ENCODE measurements at regions not wholly inside any gene's neighbourhood (a gene's known extent, or its start where the extent isn't known, plus 50 kb on each side); places are given as distances from the start of the nearest gene placed in this dataset.

DNA sequence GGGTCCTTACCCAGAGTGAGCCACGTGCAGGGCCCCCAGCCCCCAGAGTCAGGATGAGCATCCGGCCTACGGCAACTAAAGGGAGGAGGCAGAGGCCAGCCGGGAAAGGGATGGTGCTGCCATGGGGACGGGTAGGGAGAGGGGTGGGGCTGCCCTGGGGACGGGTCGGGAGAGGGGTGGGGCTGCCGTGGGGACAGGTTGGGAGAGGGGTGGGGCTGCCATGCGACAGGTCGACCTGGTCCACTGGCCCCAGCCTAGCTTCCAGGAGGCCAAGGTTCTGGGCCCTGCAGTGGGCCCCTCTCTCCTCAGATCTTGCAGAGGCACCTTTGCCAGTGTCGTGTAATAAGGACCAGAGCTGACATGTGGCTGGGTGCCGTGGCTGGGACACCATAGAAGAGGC lies 187.7 kb downstream of the BRD1 start:
- CTCF ChIA-PET: no interaction called here
- Mint-ChIP-seq H3K27ac (no peak overlapping the region), H3K27me3 (ENCODE audit: low read depth) (no peaks in the 10 kb centered on the region), H3K4me3 (no peak overlapping the region), H3K4me1 (ENCODE audit: low read depth) (peaks cover 1% of the 10 kb centered on the region), H3K36me3 (ENCODE audit: low read depth) (no peaks in the 10 kb centered on the region), H3K9me3 (no peaks in the 10 kb centered on the region)
- no peak for DNase-seq
- intact Hi-C loops (cut with micrococcal nuclease): no loop called here

DNA sequence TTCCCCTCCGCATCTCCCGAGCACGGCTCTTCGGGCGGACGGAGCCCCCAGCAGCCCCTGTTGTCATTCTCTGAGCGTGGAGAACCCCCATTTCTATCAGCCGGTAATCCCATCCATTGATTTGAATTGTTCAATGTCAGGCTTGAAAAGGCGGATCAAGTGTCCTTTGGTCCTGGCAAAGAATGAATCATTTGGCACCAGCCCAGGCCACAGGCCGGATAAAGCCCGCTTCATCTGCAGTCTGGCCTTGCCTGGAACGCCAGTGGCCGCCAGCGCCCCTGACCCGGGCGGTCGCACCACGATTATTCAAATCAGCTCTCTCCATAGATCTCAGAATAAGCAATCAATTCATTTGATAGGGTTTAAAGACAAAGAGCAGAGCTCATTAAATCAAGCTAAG lies 188.9 kb downstream of the BRD1 start:
- Mint-ChIP-seq H3K36me3 (ENCODE audit: low read depth) (no peaks in the 10 kb centered on the region), H3K4me1 (ENCODE audit: low read depth) (peaks cover 1% of the 10 kb centered on the region), H3K27ac (no peak overlapping the region), H3K4me3 (no peak overlapping the region), H3K9me3 (no peaks in the 10 kb centered on the region), H3K27me3 (ENCODE audit: low read depth) (no peaks in the 10 kb centered on the region)
- DNase-seq: no peak
- intact Hi-C loops (cut with micrococcal nuclease): no loop called here
- CTCF ChIA-PET: interaction anchor here (0.6 kb wide), 1 partner anchor 84 kb away, joined by 3 read pairs; no protein-coding TSS in a partner anchor

DNA sequence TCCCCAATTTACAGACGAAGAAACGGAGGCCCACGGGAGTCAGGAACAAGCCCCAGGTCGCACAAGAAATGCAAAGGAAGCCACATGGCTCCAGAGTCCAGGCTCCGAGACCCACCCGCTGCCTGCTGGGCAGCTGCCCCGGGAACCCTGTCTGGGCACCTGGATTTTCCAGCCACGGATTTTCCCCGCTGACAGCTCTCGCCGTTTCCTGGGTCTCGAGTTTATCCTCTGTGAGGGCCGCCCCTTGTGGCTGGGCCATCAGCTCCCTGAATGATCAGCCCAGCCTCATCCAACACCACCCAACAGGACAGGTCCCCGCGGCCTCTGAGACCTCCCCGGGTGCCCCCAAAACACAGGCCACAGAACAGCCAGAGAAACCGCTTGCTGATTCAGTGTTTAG lies 189.7 kb downstream of the BRD1 start:
- no peak overlapping the region for H3K27ac Mint-ChIP-seq
- no peaks in the 10 kb centered on the region for H3K9me3 Mint-ChIP-seq
- H3K36me3 Mint-ChIP-seq (ENCODE audit: low read depth): no peaks in the 10 kb centered on the region
- H3K27me3 Mint-ChIP-seq (ENCODE audit: low read depth): no peaks in the 10 kb centered on the region
- no peak overlapping the region for H3K4me3 Mint-ChIP-seq
- intact Hi-C loops (cut with micrococcal nuclease): no loop called here
- CTCF ChIA-PET: no interaction called here
- peaks cover 1% of the 10 kb centered on the region for H3K4me1 Mint-ChIP-seq (ENCODE audit: low read depth)
- no peak for DNase-seq

DNA sequence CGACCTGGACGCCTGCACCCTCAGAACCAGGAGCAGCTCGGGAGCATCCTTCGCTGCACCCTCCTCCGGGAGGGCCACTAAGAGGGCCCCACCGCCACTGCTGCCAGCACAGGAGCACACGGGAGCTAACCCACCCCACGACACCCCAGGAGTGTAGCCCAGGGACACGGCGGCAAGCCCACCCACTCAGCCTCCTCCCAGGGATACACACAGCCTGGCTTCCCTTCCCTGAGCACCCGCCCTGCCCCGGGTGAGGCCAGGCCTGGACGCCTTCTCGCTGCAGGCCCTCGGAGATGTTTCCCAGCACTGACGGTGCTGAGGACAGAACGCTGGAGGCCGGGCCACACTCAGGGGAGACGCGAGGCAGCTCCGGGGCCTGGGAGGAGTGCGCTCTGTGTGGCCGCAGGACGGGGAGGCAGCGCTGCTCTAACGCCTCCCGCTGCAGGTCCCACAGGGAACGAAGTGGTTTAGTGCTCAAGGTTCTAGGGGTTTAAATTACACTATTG lies 190.4 kb downstream of the BRD1 start:
- CTCF ChIA-PET: no interaction called here
- DNase-seq: no peak
- Mint-ChIP-seq H3K4me1 (ENCODE audit: low read depth) (peaks cover 1% of the 10 kb centered on the region), H3K27ac (no peak overlapping the region), H3K4me3 (no peak overlapping the region), H3K36me3 (ENCODE audit: low read depth) (no peaks in the 10 kb centered on the region), H3K9me3 (no peaks in the 10 kb centered on the region), H3K27me3 (ENCODE audit: low read depth) (no peaks in the 10 kb centered on the region)
- intact Hi-C loops (cut with micrococcal nuclease): no loop called here

DNA sequence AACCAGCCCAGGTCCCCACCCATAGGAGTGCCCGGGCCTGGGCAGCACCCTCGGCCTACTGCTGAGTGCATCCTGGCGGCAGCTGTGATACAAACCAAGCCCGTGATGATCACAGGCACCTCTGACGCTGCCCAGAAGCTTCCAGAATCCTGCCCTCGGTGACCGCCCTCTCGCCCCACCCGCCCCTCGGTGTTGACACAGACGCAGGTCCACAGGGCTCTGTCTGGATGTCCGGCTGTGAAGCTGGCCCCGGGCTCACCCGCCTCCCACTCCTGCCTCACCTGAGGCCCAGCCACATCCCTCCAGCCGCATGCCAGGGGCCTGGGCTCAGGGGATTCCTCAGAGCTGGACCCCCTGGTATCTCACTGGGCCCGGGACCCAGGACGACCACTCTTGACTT lies 191.0 kb downstream of the BRD1 start:
- H3K27me3 Mint-ChIP-seq (ENCODE audit: low read depth): no peaks in the 10 kb centered on the region
- CTCF ChIA-PET: no interaction called here
- H3K4me1 Mint-ChIP-seq (ENCODE audit: low read depth): peaks cover 1% of the 10 kb centered on the region
- no peaks in the 10 kb centered on the region for H3K36me3 Mint-ChIP-seq (ENCODE audit: low read depth)
- H3K9me3 Mint-ChIP-seq: no peaks in the 10 kb centered on the region
- H3K4me3 Mint-ChIP-seq: no peak overlapping the region
- no peak overlapping the region for H3K27ac Mint-ChIP-seq
- intact Hi-C loops (cut with micrococcal nuclease): no loop called here
- no peak for DNase-seq

DNA sequence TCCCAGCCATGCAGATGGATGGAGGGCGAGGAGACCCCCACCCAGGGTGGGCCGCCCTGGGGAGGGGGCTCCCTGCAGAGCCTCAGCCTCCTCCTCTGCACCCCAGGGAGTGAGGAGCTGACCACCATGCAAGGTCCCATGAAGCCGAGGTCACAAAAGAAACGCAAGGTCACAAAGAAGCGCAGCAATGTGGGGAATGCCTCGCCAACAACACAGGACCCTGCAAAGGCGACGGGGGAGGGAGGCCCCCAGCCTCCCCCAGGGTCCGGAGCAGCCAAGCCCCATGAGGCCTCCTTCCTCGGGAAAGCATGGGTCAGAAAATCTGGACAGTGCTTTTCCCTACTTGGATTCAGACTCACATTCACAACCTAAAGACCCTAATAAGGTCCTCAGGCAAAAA lies 191.5 kb downstream of the BRD1 start:
- peaks cover 1% of the 10 kb centered on the region for H3K4me1 Mint-ChIP-seq (ENCODE audit: low read depth)
- no peaks in the 10 kb centered on the region for H3K9me3 Mint-ChIP-seq
- CTCF ChIA-PET: no interaction called here
- no peaks in the 10 kb centered on the region for H3K36me3 Mint-ChIP-seq (ENCODE audit: low read depth)
- no peak overlapping the region for H3K27ac Mint-ChIP-seq
- H3K4me3 Mint-ChIP-seq: no peak overlapping the region
- intact Hi-C loops (cut with micrococcal nuclease): no loop called here
- no peaks in the 10 kb centered on the region for H3K27me3 Mint-ChIP-seq (ENCODE audit: low read depth)
- DNase-seq: no peak

DNA sequence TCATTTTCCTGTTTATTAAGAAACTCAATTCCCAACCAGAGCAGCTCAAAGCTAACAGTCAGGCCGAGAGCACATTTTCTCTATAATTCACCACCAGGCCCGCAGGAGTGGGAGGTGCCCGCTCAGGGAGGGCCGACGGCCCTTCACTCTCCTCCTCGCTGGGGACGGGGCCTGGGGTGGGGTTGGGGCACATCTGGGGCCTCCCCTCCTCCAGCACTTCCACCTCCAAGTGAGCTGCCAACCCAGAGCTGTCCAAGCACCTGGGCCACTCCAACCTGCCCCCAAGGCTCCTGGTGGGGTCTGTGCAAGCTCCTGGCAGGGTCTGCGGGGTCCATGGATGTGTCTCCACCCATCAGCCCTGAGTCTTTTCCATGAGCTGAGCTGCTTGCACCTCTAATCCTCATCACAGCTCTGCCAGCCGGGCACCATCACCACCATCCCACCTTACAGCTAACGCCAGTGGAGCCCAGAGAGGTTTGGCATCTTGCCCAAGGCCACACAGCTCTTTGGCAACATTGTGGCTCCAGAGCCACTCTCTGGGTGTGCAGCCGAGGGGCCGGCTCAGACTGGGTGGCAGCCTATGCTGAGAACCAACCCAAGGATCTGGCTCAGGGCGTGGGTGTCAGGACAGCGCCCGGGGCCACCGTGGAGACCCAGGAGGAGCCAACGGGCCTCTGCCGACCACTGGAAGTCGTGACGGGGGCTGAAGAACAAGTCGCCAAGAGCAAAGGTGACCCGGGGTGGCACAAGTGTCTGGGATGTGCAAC lies 193.5 kb downstream of the BRD1 start:
- Mint-ChIP-seq H3K4me1 (ENCODE audit: low read depth) (peaks cover 4% of the 10 kb centered on the region), H3K27ac (no peak overlapping the region), H3K4me3 (no peak overlapping the region), H3K9me3 (no peaks in the 10 kb centered on the region), H3K27me3 (ENCODE audit: low read depth) (no peaks in the 10 kb centered on the region), H3K36me3 (ENCODE audit: low read depth) (no peaks in the 10 kb centered on the region)
- CTCF ChIA-PET: no interaction called here
- intact Hi-C loops (cut with micrococcal nuclease): loop anchor here (5.0 kb wide), 1 partner anchor 587 kb away; no protein-coding TSS in a partner anchor
- DNase-seq: no peak

DNA sequence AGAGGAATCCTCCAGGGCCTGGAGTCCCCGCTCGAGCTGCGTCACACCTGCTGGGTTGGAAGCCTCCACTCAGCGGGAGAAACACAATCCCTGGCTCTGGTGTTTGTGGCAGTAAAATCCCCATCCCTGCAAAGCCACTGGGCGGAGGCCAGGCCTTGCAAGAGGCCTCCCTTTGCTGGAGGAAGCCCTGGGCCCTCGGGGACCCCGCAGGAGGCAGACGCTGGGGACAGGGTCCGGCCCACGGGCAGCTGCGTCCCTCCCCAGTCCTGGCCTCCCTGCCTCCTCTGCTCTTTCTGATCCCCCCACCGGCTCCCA lies 194.7 kb downstream of the BRD1 start:
- CTCF ChIA-PET: interaction anchor here (0.7 kb wide), 1 partner anchor 688 kb away, joined by 3 read pairs; no protein-coding TSS in a partner anchor
- Mint-ChIP-seq H3K27ac (no peak overlapping the region), H3K4me3 (no peak overlapping the region), H3K36me3 (ENCODE audit: low read depth) (no peaks in the 10 kb centered on the region), H3K9me3 (no peaks in the 10 kb centered on the region), H3K27me3 (ENCODE audit: low read depth) (no peaks in the 10 kb centered on the region), H3K4me1 (ENCODE audit: low read depth) (peaks cover 3% of the 10 kb centered on the region)
- DNase-seq: no peak
- intact Hi-C loops (cut with micrococcal nuclease): loop anchor here (5.0 kb wide), 1 partner anchor 586 kb away; no protein-coding TSS in a partner anchor

DNA sequence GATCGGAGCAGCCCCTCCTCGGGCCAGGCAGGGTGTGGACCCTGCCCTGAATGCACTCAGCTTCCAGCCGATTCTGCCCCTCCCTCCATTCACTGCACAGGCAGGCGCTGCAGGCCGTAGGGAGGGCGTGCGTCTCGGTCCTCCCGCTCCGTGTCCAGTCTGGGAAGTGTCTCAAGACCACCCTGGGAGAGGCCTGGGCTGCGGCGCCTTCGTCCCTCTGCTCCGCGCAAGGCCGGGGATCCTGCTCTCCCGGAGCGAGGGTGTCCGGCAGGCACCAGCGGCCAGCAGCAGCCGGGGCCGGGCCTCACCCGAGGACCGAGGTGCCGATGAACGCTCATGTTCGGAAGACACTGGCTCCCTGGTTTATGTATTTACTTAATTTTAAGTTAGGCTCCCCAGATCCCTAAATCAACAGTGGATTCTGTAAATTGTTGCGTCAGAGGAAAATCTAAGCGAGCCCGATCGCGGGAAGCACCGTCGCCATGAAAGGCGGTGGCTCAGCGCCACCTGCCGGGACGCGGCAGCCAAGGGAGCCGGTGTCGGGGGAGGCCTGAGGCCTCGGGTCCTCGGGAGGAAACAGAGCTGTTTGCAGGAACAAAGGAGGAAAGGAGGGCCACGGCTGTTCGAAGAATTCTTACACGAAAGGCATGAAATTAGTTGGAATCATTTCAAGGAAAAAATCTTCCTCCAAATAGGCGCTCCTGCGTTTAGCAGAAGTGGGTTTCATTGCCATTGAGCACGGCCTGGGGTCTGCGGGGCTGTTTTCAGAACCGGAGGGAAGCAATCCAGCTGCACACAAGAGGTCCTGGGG lies 195.3 kb downstream of the BRD1 start:
- H3K4me1 Mint-ChIP-seq (ENCODE audit: low read depth): peaks cover 3% of the 10 kb centered on the region
- CTCF ChIA-PET: interaction anchor here (0.7 kb wide), 1 partner anchor 687 kb away, joined by 3 read pairs; no protein-coding TSS in a partner anchor
- no peaks in the 10 kb centered on the region for H3K36me3 Mint-ChIP-seq (ENCODE audit: low read depth)
- intact Hi-C loops (cut with micrococcal nuclease): loop anchor here (5.0 kb wide), 1 partner anchor 585 kb away; no protein-coding TSS in a partner anchor
- H3K27ac Mint-ChIP-seq: no peak overlapping the region
- H3K4me3 Mint-ChIP-seq: no peak overlapping the region
- DNase-seq: peak; percentile 14
- H3K9me3 Mint-ChIP-seq: no peaks in the 10 kb centered on the region
- no peaks in the 10 kb centered on the region for H3K27me3 Mint-ChIP-seq (ENCODE audit: low read depth)

DNA sequence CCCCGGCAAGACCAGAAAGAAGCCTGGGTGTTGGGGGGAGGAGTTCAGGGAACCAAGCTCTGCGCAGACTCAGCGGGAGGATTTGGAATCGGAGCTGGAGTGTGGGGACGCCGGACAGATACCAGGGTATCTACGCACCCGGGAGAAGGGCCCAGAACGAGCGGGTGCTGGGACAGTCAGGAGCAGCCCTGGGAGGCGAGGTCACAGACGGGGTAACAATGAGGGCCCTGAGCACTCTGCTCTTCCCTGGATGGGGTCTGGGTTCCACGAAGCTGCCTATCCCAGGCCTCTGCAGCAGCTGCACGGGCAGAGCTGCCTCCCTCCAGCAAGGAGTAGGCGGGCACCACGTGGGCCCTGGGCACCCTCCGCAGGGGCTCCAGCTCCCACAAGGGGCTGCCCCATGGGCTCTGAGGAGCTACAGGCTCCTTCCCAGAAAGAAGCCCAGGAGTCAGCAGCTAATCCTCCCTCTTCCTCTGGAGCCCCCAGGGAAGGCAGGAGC lies 197.2 kb downstream of the BRD1 start:
- CTCF ChIA-PET: no interaction called here
- H3K4me1 Mint-ChIP-seq (ENCODE audit: low read depth): peaks cover 3% of the 10 kb centered on the region
- no peaks in the 10 kb centered on the region for H3K27me3 Mint-ChIP-seq (ENCODE audit: low read depth)
- intact Hi-C loops (cut with micrococcal nuclease): loop anchor here (5.0 kb wide), 1 partner anchor 583 kb away; no protein-coding TSS in a partner anchor
- no peaks in the 10 kb centered on the region for H3K36me3 Mint-ChIP-seq (ENCODE audit: low read depth)
- no peak for DNase-seq
- no peak overlapping the region for H3K4me3 Mint-ChIP-seq
- H3K9me3 Mint-ChIP-seq: no peaks in the 10 kb centered on the region
- H3K27ac Mint-ChIP-seq: no peak overlapping the region

DNA sequence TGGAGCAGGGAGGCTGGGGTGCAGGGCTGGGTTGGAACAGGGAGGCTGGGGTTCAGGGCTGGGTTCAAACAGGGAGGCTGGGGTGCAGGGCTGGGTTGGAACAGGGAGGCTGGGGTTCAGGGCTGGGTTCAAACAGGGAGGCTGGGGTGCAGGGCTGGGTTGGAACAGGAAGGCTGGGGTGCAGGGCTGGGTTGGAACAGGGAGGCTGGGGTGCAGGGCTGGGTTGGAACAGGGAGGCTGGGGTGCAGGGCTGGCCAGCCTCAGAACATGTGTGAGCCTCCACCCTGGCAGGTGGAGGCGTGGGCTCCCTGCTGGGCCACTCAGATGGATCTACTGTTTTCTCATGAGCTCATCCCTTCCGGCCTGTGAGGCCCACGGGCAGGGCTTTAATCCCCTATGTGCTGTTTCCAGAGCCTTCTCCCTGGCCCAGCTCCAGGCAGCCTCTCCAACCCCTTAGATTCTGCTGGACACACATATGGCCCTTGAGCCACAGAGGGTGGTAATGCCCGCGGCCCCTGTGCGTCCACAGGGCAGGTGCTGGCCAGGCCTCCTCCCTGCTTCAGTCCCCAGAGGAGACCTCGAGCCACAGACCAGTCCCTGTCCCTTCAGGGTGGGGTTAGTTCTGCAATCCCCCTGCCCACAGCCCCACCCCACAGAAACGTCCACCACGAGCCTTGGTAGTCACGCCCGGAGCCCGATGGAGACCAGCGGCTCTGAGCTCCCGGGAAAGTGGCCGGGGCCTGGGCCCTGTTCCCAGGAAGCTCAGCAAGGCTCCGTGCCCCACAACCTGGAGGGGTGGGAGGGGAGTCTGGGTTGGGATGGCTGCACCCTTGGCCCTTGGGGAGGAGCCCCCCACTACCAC lies 197.9 kb downstream of the BRD1 start:
- no peak for DNase-seq
- Mint-ChIP-seq H3K4me1 (ENCODE audit: low read depth) (peaks cover 3% of the 10 kb centered on the region), H3K36me3 (ENCODE audit: low read depth) (no peaks in the 10 kb centered on the region), H3K9me3 (no peaks in the 10 kb centered on the region), H3K27ac (no peak overlapping the region), H3K4me3 (no peak overlapping the region), H3K27me3 (ENCODE audit: low read depth) (no peaks in the 10 kb centered on the region)
- CTCF ChIA-PET: interaction anchor here (0.6 kb wide), 1 partner anchor 53 kb away, joined by 3 read pairs; no protein-coding TSS in a partner anchor
- intact Hi-C loops (cut with micrococcal nuclease): loop anchor here (5.0 kb wide), 1 partner anchor 583 kb away; no protein-coding TSS in a partner anchor

DNA sequence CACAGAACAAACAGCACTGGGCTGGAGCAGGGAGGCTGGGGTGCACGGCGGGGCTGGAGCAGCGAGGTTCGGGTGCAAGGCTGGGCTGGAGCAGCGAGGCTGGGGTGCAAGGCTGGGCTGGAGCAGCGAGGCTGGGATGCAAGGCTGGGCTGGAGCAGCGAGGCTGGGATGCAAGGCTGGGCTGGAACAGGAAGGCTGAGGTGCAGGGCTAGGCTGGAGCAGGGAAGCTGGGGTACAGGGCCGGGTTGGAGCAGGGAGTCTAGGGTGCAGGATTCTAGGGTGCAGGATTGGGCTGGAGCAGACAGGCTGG lies 198.5 kb downstream of the BRD1 start:
- no peaks in the 10 kb centered on the region for H3K36me3 Mint-ChIP-seq (ENCODE audit: low read depth)
- no peak for DNase-seq
- no peaks in the 10 kb centered on the region for H3K9me3 Mint-ChIP-seq
- H3K4me3 Mint-ChIP-seq: no peak overlapping the region
- no peak overlapping the region for H3K27ac Mint-ChIP-seq
- CTCF ChIA-PET: interaction anchor here (0.6 kb wide), 1 partner anchor 54 kb away, joined by 3 read pairs; no protein-coding TSS in a partner anchor
- H3K27me3 Mint-ChIP-seq (ENCODE audit: low read depth): no peaks in the 10 kb centered on the region
- H3K4me1 Mint-ChIP-seq (ENCODE audit: low read depth): peaks cover 3% of the 10 kb centered on the region
- intact Hi-C loops (cut with micrococcal nuclease): no loop called here

Data from activated naive CD4-positive, alpha-beta T cell treated with anti-CD3 and anti-CD28 coated beads for 36 hours (primary cell).